Glomerular visceral epithelial cell (primary cell): ENCODE measurements at regions not wholly inside any gene's neighbourhood (a gene's known extent, or its start where the extent isn't known, plus 50 kb on each side); places are given as distances from the start of the nearest gene placed in this dataset.

Experiments used
- DNase-seq: peaks from one replicate; pipeline ENCODE4 v3.0.0-alpha.2; 2016; ENCODE audit errors: extremely low spot score

DNA sequence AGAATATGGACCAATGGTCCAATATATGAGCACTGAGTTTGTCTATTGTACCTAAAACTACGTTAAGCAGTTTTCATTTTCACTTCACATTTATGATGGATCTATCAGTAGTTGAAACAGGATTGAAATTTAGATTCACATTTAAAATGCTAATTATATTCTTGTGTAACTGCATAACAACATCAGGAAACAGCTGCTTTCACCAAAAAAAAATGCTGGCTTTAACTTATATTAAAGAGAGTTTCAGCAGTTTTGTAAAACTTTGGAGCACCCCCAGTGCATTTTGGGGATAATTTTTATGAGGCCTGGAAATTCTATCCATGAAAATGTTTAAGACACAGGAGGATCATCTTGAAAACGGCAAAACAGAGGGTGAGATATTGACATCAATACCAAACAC, 142.8 kb upstream of the ROBO2 start:
- DNase-seq = no peak

GRCh38 chr3:76900596-76900995, 139.3 kb upstream of the ROBO2 start:
- peak; percentile 9 for DNase-seq

- DNase-seq = no peak
Observed at GRCh38 chr3:76908156-76908555, 131.7 kb upstream of the ROBO2 start.

DNA sequence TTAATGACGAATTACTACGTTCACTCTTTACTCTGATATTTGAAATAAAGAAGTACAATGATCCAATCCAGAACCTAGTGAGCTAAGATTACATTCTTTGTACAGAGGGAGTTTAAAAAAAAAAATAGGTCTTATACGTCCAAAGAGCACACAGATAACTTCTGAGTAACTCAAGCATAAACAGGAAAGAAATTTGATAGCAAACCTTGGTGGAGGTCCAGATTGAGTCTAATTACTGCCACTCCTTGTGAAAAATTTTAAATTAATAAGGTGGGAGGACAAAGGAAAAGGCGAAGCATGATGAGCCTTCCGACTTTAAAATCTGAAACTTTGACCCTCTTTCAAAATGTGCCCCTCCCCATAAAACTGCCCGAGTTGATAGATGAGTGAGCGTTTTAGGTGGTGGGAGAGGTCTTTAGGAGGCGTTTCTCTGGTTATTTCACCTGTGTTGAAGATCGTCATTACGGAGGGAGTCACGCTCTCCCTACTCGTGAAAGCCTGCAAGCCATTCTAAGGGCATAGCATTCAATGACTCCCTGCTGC, 127.0 kb upstream of the ROBO2 start:
- DNase-seq = no peak

GRCh38 chr3:76917436-76917835, 122.5 kb upstream of the ROBO2 start:
- DNase-seq = no peak

DNA sequence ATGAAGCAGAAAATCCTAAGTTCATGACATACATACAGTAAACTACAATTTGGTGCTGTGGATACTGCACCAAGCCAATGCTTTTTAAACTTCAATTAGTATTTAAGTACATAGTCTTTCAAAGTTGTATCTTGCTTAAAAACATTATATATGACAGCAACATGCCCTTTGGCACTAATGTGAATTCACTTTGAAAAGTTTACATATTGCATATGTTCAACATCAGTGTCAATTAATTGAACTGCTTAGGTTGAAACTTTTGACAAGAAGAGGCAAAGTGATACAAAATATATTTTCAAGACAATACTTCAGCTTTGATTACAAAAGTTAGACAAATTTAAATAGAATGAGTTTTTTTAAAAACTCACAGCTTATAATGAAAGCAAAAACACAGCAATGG, 119.4 kb upstream of the ROBO2 start:
- DNase-seq = no peak

DNA sequence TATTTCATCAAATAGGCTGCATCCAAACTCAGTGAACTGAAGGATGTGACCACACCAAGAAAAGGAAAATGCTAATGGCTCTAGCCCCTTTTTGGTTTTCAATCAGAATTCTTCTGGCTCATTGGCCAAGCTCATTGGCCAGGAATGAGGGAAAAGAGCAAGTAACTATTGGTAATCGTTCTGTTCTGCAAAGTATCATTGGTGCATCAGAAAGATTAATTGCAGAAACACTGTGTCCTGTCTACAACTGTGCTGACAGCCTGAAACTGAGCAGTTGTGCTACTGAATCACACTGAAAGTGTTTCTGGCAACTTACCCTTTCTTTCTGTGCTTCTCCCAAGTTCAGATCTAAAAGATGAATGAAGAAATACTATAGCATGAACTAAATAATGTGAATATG, 116.4 kb upstream of the ROBO2 start:
- no peak for DNase-seq

DNA sequence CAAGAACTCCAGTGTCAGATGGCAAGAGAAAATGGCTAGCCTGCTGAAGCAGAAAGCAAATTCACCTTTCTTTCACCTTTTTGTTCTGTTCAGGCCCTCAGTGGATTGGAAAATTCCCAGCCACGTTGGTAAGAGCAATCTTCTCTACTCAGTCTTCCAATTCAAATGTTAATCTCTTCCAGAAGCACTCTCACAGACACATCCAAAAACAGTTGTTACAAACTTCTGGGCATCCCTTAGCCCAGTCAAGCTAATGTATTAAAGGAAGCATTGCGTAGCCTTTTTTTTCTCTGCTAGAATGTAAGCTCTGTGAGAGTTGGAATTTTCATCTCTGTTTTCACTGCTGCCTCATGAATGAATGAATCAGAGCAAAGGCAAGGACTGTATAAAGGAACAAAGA, 109.2 kb upstream of the ROBO2 start:
- no peak for DNase-seq

GRCh38 chr3:76933245-76933644, 106.7 kb upstream of the ROBO2 start:
- DNase-seq = no peak

DNA sequence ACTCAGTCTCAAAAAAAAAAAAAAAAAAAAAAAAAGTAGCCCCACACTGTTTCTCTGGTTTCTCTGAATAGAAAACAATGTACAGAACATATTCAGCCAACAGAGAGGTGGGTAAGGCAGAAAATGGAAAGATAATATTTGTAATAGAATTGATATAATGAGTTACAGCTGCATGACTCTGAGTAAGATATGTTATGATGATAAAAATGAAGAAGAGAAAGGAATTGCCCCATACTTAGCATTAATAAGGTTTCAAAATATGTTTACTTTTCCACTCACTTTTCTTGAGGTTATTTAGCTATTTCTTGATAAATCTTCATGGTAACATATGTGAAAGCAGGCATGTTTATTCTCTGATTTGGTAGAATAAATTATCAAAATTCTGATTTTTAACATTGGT, 100.9 kb upstream of the ROBO2 start:
- DNase-seq = no peak

DNA sequence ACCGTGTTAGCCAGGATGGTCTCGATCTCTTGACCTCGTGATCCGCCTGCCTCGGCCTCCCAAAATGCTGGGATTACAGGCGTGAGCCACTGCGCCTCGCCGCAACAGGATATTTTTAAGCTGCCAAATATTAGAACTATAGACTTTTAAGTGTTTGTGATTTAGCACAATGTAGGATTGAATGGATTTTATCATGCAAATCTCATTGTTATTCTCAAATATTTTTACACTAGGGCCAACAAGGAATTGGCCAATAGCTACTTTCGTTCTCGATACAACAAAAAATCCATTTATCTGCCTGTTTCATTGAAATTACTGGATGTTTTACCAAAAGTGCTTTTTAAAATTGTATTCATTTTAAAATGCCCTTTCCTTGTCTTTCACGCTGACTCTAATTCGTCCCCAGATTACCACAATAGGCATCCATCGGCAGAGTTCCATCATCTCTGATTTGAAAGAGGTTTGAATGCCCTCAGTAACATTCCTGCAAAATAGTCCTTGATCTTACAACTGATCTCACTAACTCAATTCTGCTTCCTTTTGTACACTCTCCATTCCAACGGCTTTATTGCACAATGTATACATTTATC, 99.6 kb upstream of the ROBO2 start:
- no peak for DNase-seq

- DNase-seq = no peak
Observed at GRCh38 chr3:76941376-76941775, 98.5 kb upstream of the ROBO2 start.

DNA sequence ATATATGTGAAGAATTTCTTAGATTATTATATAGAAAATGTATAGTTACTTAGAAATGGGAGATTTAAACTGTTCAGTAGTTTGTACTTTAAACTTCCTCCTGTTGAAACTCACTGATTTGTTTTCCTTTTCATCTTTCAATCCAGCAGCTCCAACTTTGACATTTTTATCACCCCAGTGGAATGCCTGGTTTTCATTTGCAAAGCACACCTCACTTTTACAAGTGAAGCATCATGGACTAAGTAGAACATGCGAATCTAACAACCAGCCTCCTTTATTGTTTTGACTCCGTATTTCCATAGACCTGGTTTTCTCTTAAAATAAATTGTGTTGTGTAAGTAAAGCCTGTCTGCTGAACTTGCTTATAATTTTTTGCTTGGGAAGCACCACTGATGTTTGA, 97.8 kb upstream of the ROBO2 start:
- no peak for DNase-seq

DNA sequence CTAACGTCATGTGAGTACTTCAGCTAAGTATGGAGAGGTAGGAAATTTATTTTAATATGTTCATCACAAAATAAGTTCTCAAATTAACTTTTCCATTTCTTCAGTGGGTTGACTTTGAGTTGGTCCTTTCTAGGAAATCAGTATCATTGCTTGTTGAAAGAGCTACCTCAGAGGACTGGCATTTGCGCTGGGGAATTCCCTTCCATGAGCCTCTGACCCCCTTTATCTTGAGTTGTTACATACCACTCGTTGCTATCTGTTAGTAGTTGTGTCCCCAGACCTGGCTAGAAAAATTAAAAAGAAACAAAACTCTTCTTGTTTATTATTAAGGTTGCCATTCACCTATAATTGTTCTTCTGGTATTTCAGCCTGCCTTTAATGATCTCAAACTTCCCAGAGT, 96.8 kb upstream of the ROBO2 start:
- DNase-seq = peak; percentile 20

DNA sequence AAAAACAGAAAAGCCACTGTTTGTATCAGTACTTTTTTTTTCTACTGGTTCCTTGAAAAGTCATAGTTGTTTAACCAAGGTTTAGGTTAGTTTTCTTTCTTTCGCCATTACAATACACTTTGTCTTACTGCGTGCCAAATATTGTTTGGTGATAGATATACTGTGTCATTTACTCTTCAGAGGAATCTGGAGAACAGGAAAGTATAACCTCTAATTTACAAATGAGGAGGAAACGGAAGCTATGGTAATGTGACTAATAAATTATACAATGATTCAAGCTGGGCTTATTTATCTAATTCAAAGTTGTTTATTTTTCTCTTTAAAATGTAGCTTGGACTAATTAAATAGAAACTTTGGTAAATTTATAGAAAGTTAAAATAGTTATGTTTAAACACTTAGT, 96.2 kb upstream of the ROBO2 start:
- no peak for DNase-seq

GRCh38 chr3:76949033-76949432, 90.9 kb upstream of the ROBO2 start:
- DNase-seq = no peak

- DNase-seq = no peak
Observed at GRCh38 chr3:76949462-76949861, 90.4 kb upstream of the ROBO2 start.

DNA sequence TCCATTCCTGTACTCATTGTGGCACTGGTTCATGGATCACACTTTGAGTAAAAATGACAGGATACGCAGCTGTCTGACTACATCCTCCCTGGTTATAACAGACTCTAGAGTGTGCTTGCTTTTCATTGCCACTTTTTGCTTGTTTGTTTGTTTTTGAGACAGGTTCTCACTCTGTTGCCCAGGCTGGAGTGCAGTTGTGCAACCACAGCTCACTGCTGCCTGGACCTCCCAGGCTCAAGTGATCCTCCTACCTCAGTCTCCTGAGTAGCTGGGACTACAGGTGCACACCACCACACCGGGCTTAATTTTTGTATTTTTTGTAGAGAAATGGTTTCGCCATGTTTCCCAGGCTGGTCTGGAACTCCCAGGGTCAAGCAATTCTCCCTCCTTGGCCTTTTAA, 89.3 kb upstream of the ROBO2 start:
- no peak for DNase-seq

- DNase-seq = no peak
Observed at GRCh38 chr3:76954412-76954811, 85.5 kb upstream of the ROBO2 start.

GRCh38 chr3:76958274-76958673, 81.6 kb upstream of the ROBO2 start:
- DNase-seq = no peak

GRCh38 chr3:76958861-76959260, 81.0 kb upstream of the ROBO2 start:
- no peak for DNase-seq

DNA sequence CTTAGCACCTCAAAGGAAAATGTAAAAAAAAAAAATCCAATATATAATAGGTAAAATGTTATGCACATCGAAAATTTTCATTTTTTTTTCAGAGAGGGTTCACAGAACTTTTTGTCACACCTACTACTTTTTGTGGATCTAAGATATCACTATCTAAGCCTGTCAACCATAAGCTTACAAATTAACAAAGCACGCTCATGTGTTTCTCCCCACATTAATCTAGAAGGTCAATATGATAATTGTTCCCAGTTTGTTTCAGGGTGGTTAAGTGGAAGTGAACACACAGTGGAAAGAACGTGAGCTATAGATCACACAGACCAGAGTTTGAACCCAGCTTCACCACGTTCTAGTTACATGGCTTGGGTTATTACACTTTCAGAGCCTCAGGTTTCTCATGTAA, 78.6 kb upstream of the ROBO2 start:
- DNase-seq = no peak

DNA sequence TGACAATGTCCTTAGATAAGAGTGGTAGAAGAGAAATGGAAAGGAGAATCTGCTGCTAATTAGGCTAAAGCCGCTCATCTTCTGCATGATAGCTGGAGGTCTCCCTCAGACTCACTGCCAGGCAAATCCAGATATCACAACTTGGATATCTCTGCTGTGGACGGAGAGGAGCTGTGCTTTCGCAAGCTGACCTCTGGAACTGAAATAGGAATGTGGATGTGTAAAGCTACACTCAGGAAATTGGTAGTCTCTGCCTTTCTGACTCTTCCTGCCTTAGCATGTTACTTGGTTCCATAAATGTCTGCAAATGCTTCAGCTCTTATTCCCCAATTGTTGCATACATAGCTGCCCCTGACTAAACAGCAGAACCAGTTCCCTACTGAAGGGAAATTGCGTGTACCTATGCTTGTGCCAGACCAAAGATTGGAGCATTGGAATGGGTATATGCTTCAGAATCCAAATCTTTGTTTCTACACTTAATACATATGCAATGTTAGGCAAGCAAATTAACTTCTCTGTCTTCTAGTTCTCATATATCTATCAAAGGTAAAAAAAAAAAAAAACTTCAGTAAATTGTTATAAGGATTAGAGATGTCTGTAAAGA, 74.7 kb upstream of the ROBO2 start:
- DNase-seq = no peak

GRCh38 chr3:76969471-76969870, 70.4 kb upstream of the ROBO2 start:
- no peak for DNase-seq
